Fibroblast of lung (primary cell): ENCODE measurements at regions not wholly inside any gene's neighbourhood (a gene's known extent, or its start where the extent isn't known, plus 50 kb on each side); places are given as distances from the start of the nearest gene placed in this dataset.

Experiments used
- DNase-seq, 2 donors: peaks; one replicate each; pipeline versions ENCODE4 v3.0.0 to v3.0.0-alpha.2; 2010; ENCODE audit warnings: low read depth in 2 of 2
- H2AFZ ChIP-seq: 2 replicates; pipeline ENCODE4 v1.5.1; 2012; ENCODE audit warnings: low read length, control low read depth, inconsistent platforms
- H3K27ac ChIP-seq: 2 replicates; pipeline ENCODE4 v1.5.1; 2011; ENCODE audit warnings: low read length, control low read depth; ENCODE audit not compliant: insufficient read depth
- H3K27me3 ChIP-seq: 2 replicates; pipeline ENCODE4 v1.5.1; 2011; ENCODE audit warnings: mild to moderate bottlenecking, low read length; ENCODE audit not compliant: control insufficient read depth, insufficient read depth
- H3K36me3 ChIP-seq: 2 replicates; pipeline ENCODE4 v1.5.1; 2011; ENCODE audit warnings: low read length; ENCODE audit not compliant: control insufficient read depth, insufficient read depth
- H3K4me1 ChIP-seq: 2 replicates; pipeline ENCODE4 v1.5.1; 2011; ENCODE audit warnings: low read length; ENCODE audit not compliant: control insufficient read depth, insufficient read depth; ENCODE audit errors: extremely low read depth
- H3K4me2 ChIP-seq: 2 replicates; pipeline ENCODE4 v1.5.1; 2011; ENCODE audit warnings: low read length, control low read depth; ENCODE audit not compliant: insufficient read depth; ENCODE audit errors: extremely low read depth
- H3K4me3 ChIP-seq, 4 experiments: fragments of 200-600 bp in 1 of 4; sonication (generic) in 1 of 4; replicated peaks in 1 of 4; 2 replicates each; pipeline ENCODE4 v1.5.1; 2011 to 2016; ENCODE audit warnings: low read length in 4 of 4, low read depth in 3 of 4, mild to moderate bottlenecking in 3 of 4, control low read depth in 2 of 4, inconsistent platforms in 1 of 4, mixed read lengths in 1 of 4; ENCODE audit not compliant: insufficient read depth in 1 of 4; ENCODE audit errors: control extremely low read depth in 1 of 4
- H3K79me2 ChIP-seq: 2 replicates; pipeline ENCODE4 v1.5.1; 2012; ENCODE audit warnings: mild to moderate bottlenecking, low read length, inconsistent platforms; ENCODE audit not compliant: control insufficient read depth, insufficient read depth
- H3K9ac ChIP-seq: 2 replicates; pipeline ENCODE4 v1.5.1; 2011; ENCODE audit warnings: mild to moderate bottlenecking, low read length, control low read depth; ENCODE audit not compliant: insufficient read depth
- H3K9me3 ChIP-seq: 2 replicates; pipeline ENCODE4 v1.5.1; 2012; ENCODE audit warnings: low read depth, low read length; ENCODE audit not compliant: control insufficient read depth, insufficient read depth
- H4K20me1 ChIP-seq: 2 replicates; pipeline ENCODE4 v1.5.1; 2011; ENCODE audit warnings: low read length; ENCODE audit not compliant: control insufficient read depth, insufficient read depth; ENCODE audit errors: extremely low read depth
- CTCF ChIP-seq, 2 donors: IDR thresholded peaks in 1 of 2; conservative IDR thresholded peaks in 1 of 2; 1 replicate in 1 of 2; 2 replicates in 1 of 2; pipeline ENCODE4 v1.5.1; 2011 to 2012; ENCODE audit warnings: low read length in 2 of 2, control low read depth in 1 of 2, inconsistent platforms in 1 of 2, low read depth in 1 of 2, mild to moderate bottlenecking in 1 of 2
- EZH2 ChIP-seq: IDR thresholded peaks from 2 replicates; pipeline ENCODE4 v1.5.1; 2012; ENCODE audit warnings: low read length, control low read depth, mild to moderate bottlenecking; ENCODE audit errors: missing control alignments

- TF ChIP-seq CTCF (conservative IDR thresholded peaks at IDR 0.05 in 1 of 2, IDR thresholded peaks at IDR 0.05 in 1 of 2; ENCODE audit: low read depth in 1 of 2, low read length in 2 of 2) (peak in 1 of 2 donors; percentile 26), EZH2 (no peak)
- H3K27me3 ChIP-seq, result no peaks in the 10 kb centered on the region
- H3K4me3 ChIP-seq, result no peak overlapping the region
- no peaks in the 10 kb centered on the region for H3K36me3 ChIP-seq
- no peak overlapping the region for H3K27ac ChIP-seq
- DNase-seq, result peak; percentile 12 to 55
- no peaks in the 10 kb centered on the region for H4K20me1 ChIP-seq
- no peak overlapping the region for H3K4me2 ChIP-seq
- no peaks in the 10 kb centered on the region for H3K9me3 ChIP-seq
- H2AFZ ChIP-seq, result no peak overlapping the region
- no peak overlapping the region for H3K9ac ChIP-seq
- H3K79me2 ChIP-seq, result no peaks in the 10 kb centered on the region
- no peaks in the 10 kb centered on the region for H3K4me1 ChIP-seq
Measured at GRCh38 chr13:88979465-88980175, 1308.4 kb downstream of the SLITRK5 start.

- Histone ChIP-seq H3K4me1 (no peaks in the 10 kb centered on the region), H3K4me3 (no peak overlapping the region), H3K9ac (no peak overlapping the region), H3K27me3 (no peaks in the 10 kb centered on the region), H2AFZ (no peak overlapping the region), H3K79me2 (no peaks in the 10 kb centered on the region), H4K20me1 (no peaks in the 10 kb centered on the region), H3K9me3 (no peaks in the 10 kb centered on the region), H3K27ac (no peak overlapping the region), H3K36me3 (no peaks in the 10 kb centered on the region), H3K4me2 (no peak overlapping the region)
- DNase-seq, result peak in 1 of 2 donors; percentile 3
- TF ChIP-seq EZH2 (no peak), CTCF (conservative IDR thresholded peaks at IDR 0.05 in 1 of 2, IDR thresholded peaks at IDR 0.05 in 1 of 2; ENCODE audit: low read depth in 1 of 2, low read length in 2 of 2) (no peak)
Measured at GRCh38 chr13:89003656-89004055, 1332.5 kb downstream of the SLITRK5 start.

GRCh38 chr13:89011615-89012014 lies 1340.4 kb downstream of the SLITRK5 start:
- no peaks in the 10 kb centered on the region for H3K79me2 ChIP-seq
- no peak overlapping the region for H3K9ac ChIP-seq
- no peaks in the 10 kb centered on the region for H3K9me3 ChIP-seq
- no peak overlapping the region for H3K4me2 ChIP-seq
- no peak for DNase-seq
- H3K4me3 ChIP-seq, result no peak overlapping the region
- H3K27me3 ChIP-seq, result no peaks in the 10 kb centered on the region
- no peaks in the 10 kb centered on the region for H4K20me1 ChIP-seq
- no peaks in the 10 kb centered on the region for H3K36me3 ChIP-seq
- no peak overlapping the region for H2AFZ ChIP-seq
- no peak overlapping the region for H3K27ac ChIP-seq
- H3K4me1 ChIP-seq, result no peaks in the 10 kb centered on the region
- TF ChIP-seq CTCF (conservative IDR thresholded peaks at IDR 0.05 in 1 of 2, IDR thresholded peaks at IDR 0.05 in 1 of 2; ENCODE audit: low read depth in 1 of 2, low read length in 2 of 2), result no peak
